Panc1 (cell line): ENCODE measurements at regions not wholly inside any gene's neighbourhood (a gene's known extent, or its start where the extent isn't known, plus 50 kb on each side); places are given as distances from the start of the nearest gene placed in this dataset.

Experiments
- ATAC-seq: fragments of 200-7000 bp; cut with Tn5 transposase; 2 replicates; pipeline ENCODE4 v1.9.1; 2020; ENCODE audit warnings: mild to moderate bottlenecking, moderate library complexity
- BruUV-seq: library from RNA; stranded (reverse); fragments of 400-500 nt; replicated peaks from 2 replicates; lab custom pipeline; 2021; lab: Mats Ljungman, UMichigan
- CTCF ChIA-PET: fragments of 300-600 bp; sonication (Branson Sonifier 250); formaldehyde crosslinking; loops from one replicate; lab custom pipeline; 2022; ENCODE audit warnings: antibody characterized with exemption; lab: Charles Lee
- POLR2A ChIA-PET: fragments of 300-600 bp; sonication (Branson Sonifier 250); formaldehyde crosslinking; loops from one replicate; lab custom pipeline; 2022; ENCODE audit warnings: antibody characterized with exemption; lab: Charles Lee
- DNase-seq: peaks from one replicate; pipeline ENCODE4 v3.0.0-alpha.2; 2010; ENCODE audit warnings: low read depth, low spot score
- H3K27ac ChIP-seq: 2 replicates; pipeline ENCODE4 v1.5.1; 2011; ENCODE audit warnings: mild to moderate bottlenecking, low read length, inconsistent platforms
- H3K27me3 ChIP-seq: fragments of 200-500 bp; sonication (Bioruptor generic); 2 replicates; pipeline ENCODE4 v1.6.0; 2014; ENCODE audit warnings: low read length, inconsistent platforms; ENCODE audit not compliant: control insufficient read depth, insufficient read depth
- H3K36me3 ChIP-seq: fragments of 200-500 bp; sonication (Bioruptor generic); 2 replicates; pipeline ENCODE4 v1.5.1; 2014; ENCODE audit warnings: inconsistent platforms, mild to moderate bottlenecking, low read length, moderate library complexity; ENCODE audit not compliant: control insufficient read depth, insufficient read depth
- H3K4me1 ChIP-seq: 2 replicates; pipeline ENCODE4 v1.5.1; 2011; ENCODE audit warnings: inconsistent platforms, mild to moderate bottlenecking, low read length, moderate library complexity; ENCODE audit not compliant: control insufficient read depth, insufficient read depth
- H3K4me3 ChIP-seq, 2 experiments: 2 replicates each; pipeline ENCODE4 v1.5.1; 2011 to 2012; ENCODE audit warnings: low read depth in 2 of 2, low read length in 2 of 2, mild to moderate bottlenecking in 2 of 2, inconsistent platforms in 1 of 2, moderate library complexity in 1 of 2
- H3K9me3 ChIP-seq: fragments of 200-500 bp; sonication (Bioruptor generic); 2 replicates; pipeline ENCODE4 v1.5.1; 2014; ENCODE audit warnings: low read depth, mild to moderate bottlenecking, inconsistent platforms, low read length, moderate library complexity; ENCODE audit not compliant: control insufficient read depth, insufficient read depth
- CTCF ChIP-seq: fragments of 450-650 bp; IDR thresholded peaks from 2 replicates; pipeline ENCODE4 v1.5.1; 2017; ENCODE audit warnings: mild to moderate bottlenecking
- POLR2AphosphoS5 ChIP-seq: IDR thresholded peaks from 2 replicates; pipeline ENCODE4 v1.6.1; 2012; ENCODE audit warnings: mild to moderate bottlenecking, low read depth, low read length, moderate library complexity
- REST ChIP-seq, 2 experiments: IDR thresholded peaks; 2 replicates each; pipeline ENCODE4 v1.6.1; 2011 to 2012; ENCODE audit warnings: low read depth in 2 of 2, control low read depth in 1 of 2, low read length in 1 of 2, mild to moderate bottlenecking in 1 of 2, moderate library complexity in 1 of 2; ENCODE audit not compliant: insufficient read depth in 1 of 2
- SIN3A ChIP-seq: IDR thresholded peaks from 2 replicates; pipeline ENCODE4 v1.6.1; 2012; ENCODE audit warnings: low read depth, mild to moderate bottlenecking, low read length, moderate library complexity, borderline replicate concordance; ENCODE audit not compliant: insufficient read depth
- TCF7L2 ChIP-seq: IDR thresholded peaks from 2 replicates; pipeline ENCODE4 v1.6.1; 2011; ENCODE audit warnings: mild to moderate bottlenecking, low read depth, low read length, inconsistent platforms
- in situ Hi-C: cut with HindIII; loops from 2 replicates; pipeline ENCODE4 v1.10.0; 2016; ENCODE audit warnings: low sequenced_read_pairs, low pct_unique_long_range_greater_than_20kb
- intact Hi-C: fragments of 100-400 bp; cut with micrococcal nuclease; formaldehyde crosslinking; loops from one replicate; pipeline ENCODE4 v1.10.0; 2022; ENCODE audit not compliant: unreplicated experiment

GRCh38 chr6:98092331-98092730, 742.0 kb upstream of the POU3F2 start:
- ChIA-PET CTCF (no interaction called here), POLR2A (no interaction called here)
- ATAC-seq (no peak), DNase-seq (no peak)
- Histone ChIP-seq H3K9me3 (no peaks in the 10 kb centered on the region), H3K36me3 (no peaks in the 10 kb centered on the region; the same call in 1 of the 2 replicates), H3K27me3 (no peaks in the 10 kb centered on the region), H3K4me3 (no peak overlapping the region), H3K27ac (no peak overlapping the region), H3K4me1 (no peaks in the 10 kb centered on the region)
- no peak for TF ChIP-seq CTCF
- no peak for TF ChIP-seq TCF7L2
- no peak for TF ChIP-seq POLR2AphosphoS5
- TF ChIP-seq SIN3A = no peak
- TF ChIP-seq REST (IDR thresholded peaks at IDR 0.05; ENCODE audit: insufficient read depth in 1 of 2, low read depth in 2 of 2, low read length in 1 of 2) = no peak
- BruUV-seq = no TSS peak
- in situ Hi-C loops = no loop called here
- intact Hi-C loops = no loop called here

GRCh38 chr6:98094696-98095095, 739.7 kb upstream of the POU3F2 start:
- no TSS peak for BruUV-seq
- Histone ChIP-seq H3K9me3 (no peaks in the 10 kb centered on the region), H3K27ac (no peak overlapping the region), H3K4me1 (no peaks in the 10 kb centered on the region), H3K4me3 (no peak overlapping the region), H3K36me3 (no peaks in the 10 kb centered on the region; the same call in 1 of the 2 replicates), H3K27me3 (no peaks in the 10 kb centered on the region)
- intact Hi-C loops (no loop called here), in situ Hi-C loops (no loop called here)
- DNase-seq = no peak
- TF ChIP-seq POLR2AphosphoS5 (no peak), TCF7L2 (no peak), REST (IDR thresholded peaks at IDR 0.05; ENCODE audit: insufficient read depth in 1 of 2, low read depth in 2 of 2, low read length in 1 of 2) (no peak), SIN3A (no peak), CTCF (no peak)
- POLR2A ChIA-PET = no interaction called here
- CTCF ChIA-PET = no interaction called here
- ATAC-seq = no peak
